ENCODE measurements at regions not wholly inside any gene's neighbourhood (a gene's known extent, or its start where the extent isn't known, plus 50 kb on each side); places are given as distances from the start of the nearest gene placed in this dataset.

- no peak overlapping the region for H3K4me3 ChIP-seq (ENCODE audit: low read depth, low read length)
- no peak for DNase-seq (ENCODE audit: low read depth)
- TF ChIP-seq CTCF (IDR thresholded peaks at IDR 0.05; ENCODE audit: insufficient read depth, low read length) = no peak
Measured at GRCh38 chr13:84940798-84941197, 858.4 kb downstream of the SLITRK6 start.

- TF ChIP-seq CTCF (IDR thresholded peaks at IDR 0.05; ENCODE audit: insufficient read depth, low read length) = no peak
- no peak overlapping the region for H3K4me3 ChIP-seq (ENCODE audit: low read depth, low read length)
- no peak for DNase-seq (ENCODE audit: low read depth)
Measured at GRCh38 chr13:84940167-84940566, 859.1 kb downstream of the SLITRK6 start.

- no peak for TF ChIP-seq CTCF (IDR thresholded peaks at IDR 0.05; ENCODE audit: insufficient read depth, low read length)
- H3K4me3 ChIP-seq (ENCODE audit: low read depth, low read length) = peak overlapping the region; percentile 29
- DNase-seq (ENCODE audit: low read depth) = no peak
Measured at GRCh38 chr13:84934911-84935310, 864.3 kb downstream of the SLITRK6 start.

- no peak overlapping the region for H3K4me3 ChIP-seq (ENCODE audit: low read depth, low read length)
- no peak for TF ChIP-seq CTCF (IDR thresholded peaks at IDR 0.05; ENCODE audit: insufficient read depth, low read length)
- DNase-seq (ENCODE audit: low read depth) = no peak
Measured at GRCh38 chr13:84933797-84934196, 865.4 kb downstream of the SLITRK6 start.

- no peak for TF ChIP-seq CTCF (IDR thresholded peaks at IDR 0.05; ENCODE audit: insufficient read depth, low read length)
- no peak for DNase-seq (ENCODE audit: low read depth)
- H3K4me3 ChIP-seq (ENCODE audit: low read depth, low read length) = no peak overlapping the region
Measured at GRCh38 chr13:84931264-84931663, 868.0 kb downstream of the SLITRK6 start.

- no peak for TF ChIP-seq CTCF (IDR thresholded peaks at IDR 0.05; ENCODE audit: insufficient read depth, low read length)
- no peak overlapping the region for H3K4me3 ChIP-seq (ENCODE audit: low read depth, low read length)
- no peak for DNase-seq (ENCODE audit: low read depth)
Measured at GRCh38 chr13:84927442-84928169, 871.6 kb downstream of the SLITRK6 start.

GRCh38 chr13:84925443-84925842 is 873.8 kb downstream of the SLITRK6 start:
- no peak for TF ChIP-seq CTCF (IDR thresholded peaks at IDR 0.05; ENCODE audit: insufficient read depth, low read length)
- no peak for DNase-seq (ENCODE audit: low read depth)
- H3K4me3 ChIP-seq (ENCODE audit: low read depth, low read length) = no peak overlapping the region

Measured in fibroblast of the aortic adventitia (primary cell).